PC-3 (cell line): ENCODE measurements at regions not wholly inside any gene's neighbourhood (a gene's known extent, or its start where the extent isn't known, plus 50 kb on each side); places are given as distances from the start of the nearest gene placed in this dataset.

Experiments
- ATAC-seq: fragments of 200-7000 bp; cut with Tn5 transposase; 2 replicates; pipeline ENCODE4 v1.9.1; 2020; ENCODE audit warnings: mild to moderate bottlenecking, moderate library complexity
- BruUV-seq: library from RNA; stranded (reverse); fragments of 400-500 nt; replicated peaks from 2 replicates; lab custom pipeline; 2021; lab: Mats Ljungman, UMichigan
- CTCF ChIA-PET: fragments of 300-600 bp; sonication (Branson Sonifier 250); formaldehyde crosslinking; loops from one replicate; lab custom pipeline; 2022; ENCODE audit warnings: antibody characterized with exemption; lab: Charles Lee
- POLR2A ChIA-PET: fragments of 300-600 bp; sonication (Branson Sonifier 250); formaldehyde crosslinking; loops from one replicate; lab custom pipeline; 2022; ENCODE audit warnings: antibody characterized with exemption; ENCODE audit not compliant: unreplicated experiment; lab: Charles Lee
- DNase-seq: peaks from one replicate; pipeline ENCODE4 v3.0.0-alpha.2; 2015
- H2AFZ ChIP-seq: fragments of 300-600 bp; sonication (generic); 2 replicates; pipeline ENCODE4 v1.6.0; 2016; ENCODE audit warnings: antibody characterized with exemption, low read length
- H3F3A ChIP-seq: fragments of 300-600 bp; sonication (generic); one replicate; pipeline ENCODE4 v1.6.0; 2017; ENCODE audit warnings: antibody characterized with exemption, low read length, control low read depth, mild to moderate bottlenecking; ENCODE audit not compliant: unreplicated experiment
- H3K27ac ChIP-seq: fragments of 300-600 bp; sonication (generic); 2 replicates; pipeline ENCODE4 v1.5.1; 2016; ENCODE audit warnings: mild to moderate bottlenecking, low read length
- H3K27me3 ChIP-seq: fragments of 300-600 bp; sonication (generic); 2 replicates; pipeline ENCODE4 v1.6.1; 2016; ENCODE audit warnings: low read length, mixed read lengths
- H3K36me3 ChIP-seq: fragments of 300-600 bp; sonication (generic); 2 replicates; pipeline ENCODE4 v1.6.1; 2016; ENCODE audit warnings: low read depth, mixed run types, low read length, mixed read lengths
- H3K4me1 ChIP-seq: fragments of 300-600 bp; sonication (generic); 2 replicates; pipeline ENCODE4 v1.5.1; 2016; ENCODE audit warnings: low read length; ENCODE audit not compliant: insufficient read depth
- H3K4me2 ChIP-seq: fragments of 300-600 bp; sonication (generic); 2 replicates; pipeline ENCODE4 v1.6.0; 2016; ENCODE audit warnings: low read length
- H3K4me3 ChIP-seq: fragments of 300-600 bp; sonication (generic); 2 replicates; pipeline ENCODE4 v1.5.1; 2016; ENCODE audit warnings: mild to moderate bottlenecking, low read length, mixed read lengths
- H3K79me2 ChIP-seq: fragments of 300-600 bp; sonication (generic); 2 replicates; pipeline ENCODE4 v1.6.1; 2017; ENCODE audit warnings: low read length, mixed read lengths
- H3K9ac ChIP-seq: fragments of 300-600 bp; sonication (generic); 2 replicates; pipeline ENCODE4 v1.6.0; 2016; ENCODE audit warnings: mild to moderate bottlenecking, low read length
- H3K9me2 ChIP-seq: fragments of 300-600 bp; sonication (generic); replicated peaks from 2 replicates; pipeline ENCODE4 v1.6.1; 2016; ENCODE audit warnings: mixed run types, low read length, mixed read lengths
- H3K9me3 ChIP-seq: fragments of 300-600 bp; sonication (generic); 2 replicates; pipeline ENCODE4 v1.6.1; 2016; ENCODE audit warnings: low read length, mixed read lengths
- H4K20me1 ChIP-seq: fragments of 300-600 bp; sonication (generic); 2 replicates; pipeline ENCODE4 v1.6.1; 2016; ENCODE audit warnings: low read length, mixed read lengths
- CTCF ChIP-seq: fragments of 300-600 bp; sonication (generic); conservative IDR thresholded peaks from 2 replicates; pipeline ENCODE4 v1.5.1; 2017; ENCODE audit warnings: antibody characterized with exemption, low read depth, mild to moderate bottlenecking, low read length
- EZH2 ChIP-seq: fragments of 300-600 bp; sonication (generic); IDR thresholded peaks from one replicate; pipeline ENCODE4 v1.6.1; 2017; ENCODE audit warnings: antibody characterized with exemption, mild to moderate bottlenecking, low read length; ENCODE audit not compliant: unreplicated experiment
- EZH2phosphoT487 ChIP-seq: fragments of 300-600 bp; sonication (generic); IDR thresholded peaks from 2 replicates; pipeline ENCODE4 v1.6.1; 2018; ENCODE audit warnings: mild to moderate bottlenecking, antibody characterized with exemption, low read length, borderline replicate concordance
- intact Hi-C: fragments of 100-400 bp; cut with micrococcal nuclease; formaldehyde crosslinking; loops from 2 replicates; pipeline ENCODE4 v1.9.0; 2023

GRCh38 chr12:77189458-77189857 is 124.1 kb upstream of the E2F7 start:
- CTCF ChIA-PET = no interaction called here
- H3K9ac ChIP-seq = no peak overlapping the region
- H3K79me2 ChIP-seq = no peaks in the 10 kb centered on the region
- H3K36me3 ChIP-seq = no peaks in the 10 kb centered on the region
- H3K9me2 ChIP-seq = no peaks in the 10 kb centered on the region
- POLR2A ChIA-PET = no interaction called here
- H3K9me3 ChIP-seq = no peaks in the 10 kb centered on the region
- ATAC-seq (no peak), DNase-seq (no peak)
- no peak overlapping the region for H2AFZ ChIP-seq
- no peak overlapping the region for H3K4me3 ChIP-seq
- H3K4me1 ChIP-seq = no peaks in the 10 kb centered on the region
- peaks cover 27% of the 10 kb centered on the region for H3K27me3 ChIP-seq
- H4K20me1 ChIP-seq = no peaks in the 10 kb centered on the region
- TF ChIP-seq EZH2phosphoT487 (no peak), EZH2 (no peak), CTCF (no peak)
- BruUV-seq = no TSS peak
- intact Hi-C loops = no loop called here
- H3K27ac ChIP-seq = no peak overlapping the region
- H3K4me2 ChIP-seq = no peak overlapping the region
- H3F3A ChIP-seq = no peaks in the 10 kb centered on the region

GRCh38 chr12:77179515-77179914 is 114.1 kb upstream of the E2F7 start:
- ChIA-PET POLR2A (no interaction called here), CTCF (no interaction called here)
- DNase-seq = no peak
- Histone ChIP-seq H3K36me3 (no peaks in the 10 kb centered on the region), H3K9me2 (no peaks in the 10 kb centered on the region), H3K79me2 (no peaks in the 10 kb centered on the region), H3K4me1 (no peaks in the 10 kb centered on the region), H3K9ac (no peak overlapping the region), H3K9me3 (no peaks in the 10 kb centered on the region), H4K20me1 (no peaks in the 10 kb centered on the region), H3K4me3 (no peak overlapping the region), H3K27ac (no peak overlapping the region), H3K27me3 (peaks cover 9% of the 10 kb centered on the region), H3K4me2 (no peak overlapping the region), H2AFZ (no peak overlapping the region), H3F3A (no peaks in the 10 kb centered on the region)
- TF ChIP-seq EZH2 (no peak), CTCF (no peak), EZH2phosphoT487 (no peak)
- BruUV-seq = no TSS peak
- no peak for ATAC-seq
- intact Hi-C loops = no loop called here

GRCh38 chr12:77167801-77168200 is 102.4 kb upstream of the E2F7 start:
- no peaks in the 10 kb centered on the region for H3F3A ChIP-seq
- H3K9ac ChIP-seq = no peak overlapping the region
- DNase-seq (no peak), ATAC-seq (no peak)
- H3K36me3 ChIP-seq = no peaks in the 10 kb centered on the region
- no peaks in the 10 kb centered on the region for H3K4me1 ChIP-seq
- CTCF ChIA-PET = no interaction called here
- no peak overlapping the region for H3K27ac ChIP-seq
- no peak overlapping the region for H2AFZ ChIP-seq
- no peaks in the 10 kb centered on the region for H3K79me2 ChIP-seq
- BruUV-seq = no TSS peak
- no peak for TF ChIP-seq EZH2phosphoT487
- TF ChIP-seq CTCF = no peak
- no peak for TF ChIP-seq EZH2
- no peak overlapping the region for H3K4me2 ChIP-seq
- H3K9me3 ChIP-seq = no peaks in the 10 kb centered on the region
- H3K4me3 ChIP-seq = no peak overlapping the region
- H3K9me2 ChIP-seq = no peaks in the 10 kb centered on the region
- no peaks in the 10 kb centered on the region for H4K20me1 ChIP-seq
- H3K27me3 ChIP-seq = no peaks in the 10 kb centered on the region
- POLR2A ChIA-PET = no interaction called here
- intact Hi-C loops = no loop called here
